Fibroblast of lung (primary cell): ENCODE measurements at regions not wholly inside any gene's neighbourhood (a gene's known extent, or its start where the extent isn't known, plus 50 kb on each side); places are given as distances from the start of the nearest gene placed in this dataset.

Source experiments
- DNase-seq, 2 donors: peaks; one replicate each; pipeline versions ENCODE4 v3.0.0 to v3.0.0-alpha.2; 2010; ENCODE audit warnings: low read depth in 2 of 2
- H2AFZ ChIP-seq: 2 replicates; pipeline ENCODE4 v1.5.1; 2012; ENCODE audit warnings: low read length, control low read depth, inconsistent platforms
- H3K27ac ChIP-seq: 2 replicates; pipeline ENCODE4 v1.5.1; 2011; ENCODE audit warnings: low read length, control low read depth; ENCODE audit not compliant: insufficient read depth
- H3K27me3 ChIP-seq: 2 replicates; pipeline ENCODE4 v1.5.1; 2011; ENCODE audit warnings: mild to moderate bottlenecking, low read length; ENCODE audit not compliant: control insufficient read depth, insufficient read depth
- H3K36me3 ChIP-seq: 2 replicates; pipeline ENCODE4 v1.5.1; 2011; ENCODE audit warnings: low read length; ENCODE audit not compliant: control insufficient read depth, insufficient read depth
- H3K4me1 ChIP-seq: 2 replicates; pipeline ENCODE4 v1.5.1; 2011; ENCODE audit warnings: low read length; ENCODE audit not compliant: control insufficient read depth, insufficient read depth; ENCODE audit errors: extremely low read depth
- H3K4me2 ChIP-seq: 2 replicates; pipeline ENCODE4 v1.5.1; 2011; ENCODE audit warnings: low read length, control low read depth; ENCODE audit not compliant: insufficient read depth; ENCODE audit errors: extremely low read depth
- H3K4me3 ChIP-seq, 4 experiments: fragments of 200-600 bp in 1 of 4; sonication (generic) in 1 of 4; replicated peaks in 1 of 4; 2 replicates each; pipeline ENCODE4 v1.5.1; 2011 to 2016; ENCODE audit warnings: low read length in 4 of 4, low read depth in 3 of 4, mild to moderate bottlenecking in 3 of 4, control low read depth in 2 of 4, inconsistent platforms in 1 of 4, mixed read lengths in 1 of 4; ENCODE audit not compliant: insufficient read depth in 1 of 4; ENCODE audit errors: control extremely low read depth in 1 of 4
- H3K79me2 ChIP-seq: 2 replicates; pipeline ENCODE4 v1.5.1; 2012; ENCODE audit warnings: mild to moderate bottlenecking, low read length, inconsistent platforms; ENCODE audit not compliant: control insufficient read depth, insufficient read depth
- H3K9ac ChIP-seq: 2 replicates; pipeline ENCODE4 v1.5.1; 2011; ENCODE audit warnings: mild to moderate bottlenecking, low read length, control low read depth; ENCODE audit not compliant: insufficient read depth
- H3K9me3 ChIP-seq: 2 replicates; pipeline ENCODE4 v1.5.1; 2012; ENCODE audit warnings: low read depth, low read length; ENCODE audit not compliant: control insufficient read depth, insufficient read depth
- H4K20me1 ChIP-seq: 2 replicates; pipeline ENCODE4 v1.5.1; 2011; ENCODE audit warnings: low read length; ENCODE audit not compliant: control insufficient read depth, insufficient read depth; ENCODE audit errors: extremely low read depth
- CTCF ChIP-seq, 2 donors: IDR thresholded peaks in 1 of 2; conservative IDR thresholded peaks in 1 of 2; 1 replicate in 1 of 2; 2 replicates in 1 of 2; pipeline ENCODE4 v1.5.1; 2011 to 2012; ENCODE audit warnings: low read length in 2 of 2, control low read depth in 1 of 2, inconsistent platforms in 1 of 2, low read depth in 1 of 2, mild to moderate bottlenecking in 1 of 2
- EZH2 ChIP-seq: IDR thresholded peaks from 2 replicates; pipeline ENCODE4 v1.5.1; 2012; ENCODE audit warnings: low read length, control low read depth, mild to moderate bottlenecking; ENCODE audit errors: missing control alignments

- no peak overlapping the region for H3K9ac ChIP-seq
- TF ChIP-seq EZH2 (no peak), CTCF (conservative IDR thresholded peaks at IDR 0.05 in 1 of 2, IDR thresholded peaks at IDR 0.05 in 1 of 2; ENCODE audit: low read depth in 1 of 2, low read length in 2 of 2) (no peak)
- no peak overlapping the region for H3K4me3 ChIP-seq
- H3K36me3 ChIP-seq = no peaks in the 10 kb centered on the region
- H3K4me1 ChIP-seq = no peaks in the 10 kb centered on the region
- no peak overlapping the region for H2AFZ ChIP-seq
- no peaks in the 10 kb centered on the region for H3K9me3 ChIP-seq
- H3K4me2 ChIP-seq = no peak overlapping the region
- no peaks in the 10 kb centered on the region for H3K79me2 ChIP-seq
- no peak overlapping the region for H3K27ac ChIP-seq
- H4K20me1 ChIP-seq = no peaks in the 10 kb centered on the region
- no peaks in the 10 kb centered on the region for H3K27me3 ChIP-seq
- DNase-seq = peak in 1 of 2 donors; percentile 25
Observed at GRCh38 chr4:36786519-36786918, 458.0 kb upstream of the NWD2 start.

- Histone ChIP-seq H3K27ac (no peak overlapping the region), H4K20me1 (no peaks in the 10 kb centered on the region), H3K27me3 (no peaks in the 10 kb centered on the region), H3K9me3 (no peaks in the 10 kb centered on the region), H3K36me3 (no peaks in the 10 kb centered on the region), H3K4me3 (no peak overlapping the region), H2AFZ (no peak overlapping the region), H3K9ac (no peak overlapping the region), H3K4me2 (no peak overlapping the region), H3K79me2 (no peaks in the 10 kb centered on the region), H3K4me1 (no peaks in the 10 kb centered on the region)
- no peak for TF ChIP-seq CTCF (conservative IDR thresholded peaks at IDR 0.05 in 1 of 2, IDR thresholded peaks at IDR 0.05 in 1 of 2; ENCODE audit: low read depth in 1 of 2, low read length in 2 of 2)
- TF ChIP-seq EZH2 = no peak
- no peak for DNase-seq
Observed at GRCh38 chr4:36794716-36795115, 449.8 kb upstream of the NWD2 start.

GRCh38 chr4:36812149-36812548 lies 432.4 kb upstream of the NWD2 start:
- no peak overlapping the region for H3K4me3 ChIP-seq
- no peaks in the 10 kb centered on the region for H3K36me3 ChIP-seq
- H3K4me2 ChIP-seq = no peak overlapping the region
- H3K27me3 ChIP-seq = no peaks in the 10 kb centered on the region
- TF ChIP-seq CTCF (conservative IDR thresholded peaks at IDR 0.05 in 1 of 2, IDR thresholded peaks at IDR 0.05 in 1 of 2; ENCODE audit: low read depth in 1 of 2, low read length in 2 of 2) = no peak
- no peak for TF ChIP-seq EZH2
- H3K27ac ChIP-seq = no peak overlapping the region
- no peak overlapping the region for H2AFZ ChIP-seq
- H3K79me2 ChIP-seq = no peaks in the 10 kb centered on the region
- H3K9ac ChIP-seq = no peak overlapping the region
- no peaks in the 10 kb centered on the region for H3K9me3 ChIP-seq
- no peak for DNase-seq
- no peaks in the 10 kb centered on the region for H4K20me1 ChIP-seq
- no peaks in the 10 kb centered on the region for H3K4me1 ChIP-seq
